ENCODE measurements at regions not wholly inside any gene's neighbourhood (a gene's known extent, or its start where the extent isn't known, plus 50 kb on each side); places are given as distances from the start of the nearest gene placed in this dataset.
A peak's percentile ranks its signal among the peaks of the same experiment; 100 is the strongest.
"Not testable (repeated sequence)": the region's sequence is repeated elsewhere in the genome, so short reads cannot be mapped to it uniquely, and the experiment has no call there.

GRCh38 chr1:31495351-31495750, 81.0 kb upstream of the TINAGL1 start:
- H3K27me3 ChIP-seq (ENCODE audit: insufficient read depth, low read length) = peaks cover 48% of the 10 kb centered on the region
- DNase-seq (ENCODE audit: insufficient read length, low spot score, missing footprints); H3K4me3 ChIP-seq (ENCODE audit: insufficient read depth, low read length); H2AFZ ChIP-seq (ENCODE audit: low read length); H3K9me3 ChIP-seq (ENCODE audit: low read depth, low read length); H3K79me2 ChIP-seq (ENCODE audit: insufficient read depth, low read length); H4K20me1 ChIP-seq (ENCODE audit: insufficient read depth, low read length); H3K27ac ChIP-seq (ENCODE audit: low read depth, low read length); H3K36me3 ChIP-seq (ENCODE audit: insufficient read depth, low read length); H3K4me1 ChIP-seq (ENCODE audit: insufficient read depth, low read length); H3K4me2 ChIP-seq (ENCODE audit: insufficient read depth, low read length): not testable (repeated sequence)

- H3K4me2 ChIP-seq (ENCODE audit: insufficient read depth, low read length); H4K20me1 ChIP-seq (ENCODE audit: insufficient read depth, low read length); DNase-seq (ENCODE audit: insufficient read length, low spot score, missing footprints); H3K79me2 ChIP-seq (ENCODE audit: insufficient read depth, low read length); H3K4me1 ChIP-seq (ENCODE audit: insufficient read depth, low read length); H3K9me3 ChIP-seq (ENCODE audit: low read depth, low read length); H3K36me3 ChIP-seq (ENCODE audit: insufficient read depth, low read length); H3K27ac ChIP-seq (ENCODE audit: low read depth, low read length); H2AFZ ChIP-seq (ENCODE audit: low read length); H3K4me3 ChIP-seq (ENCODE audit: insufficient read depth, low read length): not testable (repeated sequence)
- H3K27me3 ChIP-seq (ENCODE audit: insufficient read depth, low read length) = peaks cover 49% of the 10 kb centered on the region
Observed at GRCh38 chr1:31495770-31496169, 80.5 kb upstream of the TINAGL1 start.

- Histone ChIP-seq H3K4me2 (ENCODE audit: insufficient read depth, low read length) (peak overlapping the region; percentile 52), H4K20me1 (ENCODE audit: insufficient read depth, low read length) (peaks cover 2% of the 10 kb centered on the region), H3K27ac (ENCODE audit: low read depth, low read length) (no peak overlapping the region), H3K79me2 (ENCODE audit: insufficient read depth, low read length) (no peaks in the 10 kb centered on the region), H3K4me1 (ENCODE audit: insufficient read depth, low read length) (peaks cover 5% of the 10 kb centered on the region), H3K36me3 (ENCODE audit: insufficient read depth, low read length) (no peaks in the 10 kb centered on the region), H2AFZ (ENCODE audit: low read length) (no peak overlapping the region), H3K27me3 (ENCODE audit: insufficient read depth, low read length) (peaks cover 51% of the 10 kb centered on the region), H3K9me3 (ENCODE audit: low read depth, low read length) (no peaks in the 10 kb centered on the region), H3K4me3 (ENCODE audit: insufficient read depth, low read length) (no peak overlapping the region)
- DNase-seq (ENCODE audit: insufficient read length, low spot score, missing footprints) = peak; percentile 84
- no peak for TF ChIP-seq CTCF (IDR thresholded peaks at IDR 0.05; ENCODE audit: extremely low read depth, low read depth, low read length)
Observed at GRCh38 chr1:31497601-31498000, 78.7 kb upstream of the TINAGL1 start.

GRCh38 chr1:31498376-31499040, 77.8 kb upstream of the TINAGL1 start:
- no peak for TF ChIP-seq CTCF (IDR thresholded peaks at IDR 0.05; ENCODE audit: extremely low read depth, low read depth, low read length)
- H3K4me3 ChIP-seq (ENCODE audit: insufficient read depth, low read length) = no peak overlapping the region
- H3K27me3 ChIP-seq (ENCODE audit: insufficient read depth, low read length) = peaks cover 54% of the 10 kb centered on the region

GRCh38 chr1:31501505-31501904, 74.8 kb upstream of the TINAGL1 start:
- Histone ChIP-seq H4K20me1 (ENCODE audit: insufficient read depth, low read length) (peaks cover 4% of the 10 kb centered on the region), H3K4me1 (ENCODE audit: insufficient read depth, low read length) (peaks cover 16% of the 10 kb centered on the region)
- DNase-seq (ENCODE audit: insufficient read length, low spot score, missing footprints) = peak; percentile 30

More at GRCh38 chr1:31498376-31499040, 77.8 kb upstream of the TINAGL1 start:
- Histone ChIP-seq H4K20me1 (ENCODE audit: insufficient read depth, low read length) (peaks cover 4% of the 10 kb centered on the region), H3K27ac (ENCODE audit: low read depth, low read length) (no peak overlapping the region), H3K36me3 (ENCODE audit: insufficient read depth, low read length) (no peaks in the 10 kb centered on the region), H3K9me3 (ENCODE audit: low read depth, low read length) (no peaks in the 10 kb centered on the region), H2AFZ (ENCODE audit: low read length) (no peak overlapping the region), H3K79me2 (ENCODE audit: insufficient read depth, low read length) (no peaks in the 10 kb centered on the region), H3K4me2 (ENCODE audit: insufficient read depth, low read length) (peak overlapping the region; percentile 52), H3K4me1 (ENCODE audit: insufficient read depth, low read length) (peaks cover 5% of the 10 kb centered on the region)
- no peak for DNase-seq (ENCODE audit: insufficient read length, low spot score, missing footprints)

More at GRCh38 chr1:31501505-31501904, 74.8 kb upstream of the TINAGL1 start:
- no peaks in the 10 kb centered on the region for H3K9me3 ChIP-seq (ENCODE audit: low read depth, low read length)
- H2AFZ ChIP-seq (ENCODE audit: low read length) = no peak overlapping the region
- TF ChIP-seq CTCF (IDR thresholded peaks at IDR 0.05; ENCODE audit: extremely low read depth, low read depth, low read length) = peak; percentile 27
- no peaks in the 10 kb centered on the region for H3K79me2 ChIP-seq (ENCODE audit: insufficient read depth, low read length)
- no peak overlapping the region for H3K4me3 ChIP-seq (ENCODE audit: insufficient read depth, low read length)
- H3K4me2 ChIP-seq (ENCODE audit: insufficient read depth, low read length) = no peak overlapping the region
- H3K27ac ChIP-seq (ENCODE audit: low read depth, low read length) = no peak overlapping the region
- H3K36me3 ChIP-seq (ENCODE audit: insufficient read depth, low read length) = no peaks in the 10 kb centered on the region
- H3K27me3 ChIP-seq (ENCODE audit: insufficient read depth, low read length) = peaks cover 57% of the 10 kb centered on the region
